Astrocyte (in vitro differentiated cells and primary cell): ENCODE measurements at regions not wholly inside any gene's neighbourhood (a gene's known extent, or its start where the extent isn't known, plus 50 kb on each side); places are given as distances from the start of the nearest gene placed in this dataset.

Source experiments
- CTCF ChIP-seq: IDR thresholded peaks from 2 replicates; pipeline ENCODE4 v1.5.1; 2011; ENCODE audit warnings: low read depth, mild to moderate bottlenecking, inconsistent platforms, low read length, moderate library complexity; ENCODE audit not compliant: insufficient read depth
- EZH2 ChIP-seq: IDR thresholded peaks from 2 replicates; pipeline ENCODE4 v1.6.1; 2012; ENCODE audit warnings: mild to moderate bottlenecking, low read length, inconsistent platforms; ENCODE audit not compliant: insufficient read depth

DNA sequence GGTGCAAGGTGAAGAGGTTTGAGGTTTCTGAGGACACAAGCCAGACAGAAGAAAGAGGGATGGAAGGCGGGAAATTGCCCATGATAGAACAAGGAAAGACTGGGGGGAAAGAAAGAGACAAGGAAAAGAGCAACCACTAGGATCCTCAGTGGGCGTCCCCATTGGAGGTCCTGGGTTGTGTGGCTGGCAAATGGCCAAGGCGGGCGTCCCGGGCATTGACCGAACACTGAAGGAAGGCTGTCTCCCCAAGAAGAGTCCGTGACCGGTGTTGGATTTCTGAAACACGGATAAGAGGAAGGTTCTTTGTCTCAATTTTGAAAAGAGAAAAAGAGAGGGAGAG lies 746.6 kb upstream of the ADGRB3 start:
- TF ChIP-seq CTCF (no peak), EZH2 (no peak)
